Stimulated activated CD4-positive, alpha-beta T cell treated with anti-CD3 and anti-CD28 coated beads, Interleukin-4, amount 100 ng/mL, for 48 hours (primary cell): ENCODE measurements at regions not wholly inside any gene's neighbourhood (a gene's known extent, or its start where the extent isn't known, plus 50 kb on each side); places are given as distances from the start of the nearest gene placed in this dataset.

Source experiments
- DNase-seq, 2 donors: peaks; one replicate each; pipeline ENCODE4 v3.0.0-alpha.2; 2020; ENCODE audit warnings: low read depth in 2 of 2

DNA sequence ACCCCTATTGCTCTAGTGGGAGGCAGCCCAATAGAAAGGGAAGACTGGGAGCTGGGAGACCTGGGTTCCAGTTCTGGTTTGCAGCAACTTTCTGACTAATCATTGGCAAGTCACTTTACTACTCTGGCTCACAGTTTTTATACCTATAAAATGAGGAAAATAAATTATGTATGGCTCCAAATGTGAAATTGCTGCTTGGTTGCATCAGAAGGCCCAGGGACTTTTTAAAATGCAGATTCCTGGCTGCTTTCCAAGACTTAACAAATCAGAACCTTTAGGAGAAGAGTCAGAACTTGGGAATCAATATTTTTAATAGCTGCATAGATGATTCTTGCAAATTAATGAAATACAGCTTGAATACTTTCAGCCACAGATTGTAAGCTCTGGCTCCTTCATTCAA is 943.9 kb downstream of the EPHA4 start:
- no peak for DNase-seq

DNA sequence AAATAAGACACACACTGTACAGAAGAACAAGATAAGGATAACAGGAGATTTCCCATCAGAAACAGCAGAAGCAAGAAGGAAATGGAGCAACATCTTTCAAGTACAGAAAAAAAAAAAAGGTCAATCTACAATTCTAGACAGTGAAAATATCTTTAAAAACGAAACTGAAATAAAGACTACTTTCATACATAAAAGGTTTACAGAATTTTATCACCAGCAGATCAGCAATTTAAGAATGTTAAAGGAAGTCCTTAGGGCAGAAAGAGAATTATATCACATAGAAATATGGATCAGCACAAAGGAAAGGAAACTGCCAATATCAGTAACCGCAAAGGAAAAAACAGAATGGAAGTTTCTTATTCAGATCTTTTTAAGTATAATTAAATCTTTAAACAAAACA is 931.0 kb downstream of the EPHA4 start:
- no peak for DNase-seq

- no peak for DNase-seq
These were observed 925.7 kb downstream of the EPHA4 start for GRCh38 chr2:220646424-220646823.

GRCh38 chr2:220648628-220649027 is 923.5 kb downstream of the EPHA4 start:
- no peak for DNase-seq

GRCh38 chr2:220653776-220654175 is 918.3 kb downstream of the EPHA4 start:
- no peak for DNase-seq

- DNase-seq = no peak
These were observed 917.8 kb downstream of the EPHA4 start for GRCh38 chr2:220654322-220654721.

DNA sequence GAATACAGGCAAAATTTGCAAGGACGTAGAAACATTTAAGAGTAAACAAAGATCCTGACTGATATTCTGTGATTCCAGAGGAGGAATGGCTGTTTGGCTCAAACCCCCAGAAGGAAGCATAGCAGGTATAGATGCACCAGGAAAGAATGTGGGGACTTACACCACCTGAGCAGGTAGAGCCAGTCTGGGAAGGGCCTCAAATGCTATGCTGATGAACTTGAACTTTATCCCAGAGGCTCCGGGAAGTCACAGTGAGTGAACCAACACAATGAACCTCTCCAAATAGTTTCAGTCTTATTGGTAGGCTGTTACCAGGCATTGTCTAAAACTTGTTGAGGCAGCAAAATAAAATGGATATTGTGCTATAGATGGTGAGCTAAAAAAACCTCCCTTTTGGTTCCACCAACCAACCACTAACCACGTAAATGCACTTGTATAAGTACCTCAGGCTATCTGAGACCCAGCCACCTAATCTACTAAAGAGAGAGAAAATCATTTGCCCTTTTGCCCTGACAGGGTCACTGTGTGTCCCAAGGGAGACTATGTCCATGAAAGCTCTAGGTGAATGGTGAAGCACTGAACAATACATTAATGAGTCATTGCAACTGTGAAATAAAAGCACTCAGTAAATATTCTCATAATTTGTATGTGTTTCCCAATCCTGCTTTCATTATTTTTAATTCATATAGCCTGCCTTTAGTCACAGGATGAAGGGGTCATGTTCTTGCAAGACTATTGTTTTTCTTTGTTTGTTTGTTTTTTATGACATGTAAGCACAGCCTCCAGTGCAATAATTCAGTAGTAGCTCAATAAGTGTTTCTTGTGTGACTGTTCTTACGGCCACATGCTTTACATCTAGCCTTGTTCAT is 911.6 kb downstream of the EPHA4 start:
- no peak for DNase-seq

- no peak for DNase-seq
These were observed 909.7 kb downstream of the EPHA4 start for GRCh38 chr2:220662431-220662830.

DNA sequence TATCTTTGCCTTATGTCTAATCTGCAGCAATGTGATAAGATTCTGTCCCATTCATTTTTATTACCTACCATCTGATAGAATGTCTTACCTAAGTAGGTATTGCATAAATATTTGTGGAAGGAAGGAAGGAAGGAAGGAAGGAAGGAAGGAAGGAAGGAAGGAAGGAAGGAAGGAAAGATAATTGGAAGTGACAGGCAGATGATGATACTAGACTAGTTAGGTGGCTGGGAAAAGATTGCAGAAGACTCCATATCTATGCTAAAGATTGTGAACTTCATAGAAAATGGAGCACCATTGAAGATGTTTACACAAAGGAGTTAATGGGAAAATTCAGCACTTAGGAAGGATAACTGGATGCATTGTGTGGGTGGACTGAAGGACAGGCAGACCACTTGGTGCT is 909.0 kb downstream of the EPHA4 start:
- DNase-seq = no peak

DNA sequence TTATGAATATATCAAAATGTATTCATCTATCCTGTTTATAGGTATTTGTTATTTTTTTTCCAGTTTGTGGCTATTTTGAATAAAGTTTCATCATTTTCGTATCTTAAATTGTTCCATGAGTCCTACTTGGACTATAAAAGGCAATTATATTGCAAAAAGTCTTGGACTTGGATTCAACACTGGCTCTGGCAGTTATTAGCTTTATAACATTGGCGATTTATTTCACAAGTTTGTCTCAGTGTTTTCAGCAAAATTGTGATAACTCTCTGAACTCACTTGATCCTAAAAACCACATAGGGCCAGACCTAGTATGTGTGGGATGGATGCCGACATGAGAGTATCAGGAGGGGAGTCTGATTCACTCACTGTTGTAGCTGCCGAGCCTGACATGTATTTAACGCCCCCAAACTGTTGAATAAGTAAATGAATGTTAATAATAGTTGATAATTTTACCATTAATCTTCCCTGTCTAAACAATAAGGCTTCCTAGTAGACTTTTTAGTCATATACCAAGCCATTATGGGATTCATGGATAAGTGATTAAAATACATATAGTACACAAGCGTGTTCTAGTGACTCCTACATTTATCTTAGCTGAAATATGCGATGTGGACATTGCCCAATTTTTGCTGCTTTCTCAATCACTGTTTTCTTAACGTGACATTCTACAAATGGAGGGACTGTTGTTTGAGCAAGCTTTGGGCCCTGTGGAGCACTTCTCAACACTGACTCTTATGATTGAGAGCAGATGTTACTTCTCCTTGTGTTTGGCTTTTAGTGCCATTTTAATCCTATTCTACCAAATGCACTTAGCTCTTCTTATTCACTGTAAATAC is 907.6 kb downstream of the EPHA4 start:
- DNase-seq = no peak

GRCh38 chr2:220665108-220665471 is 907.0 kb downstream of the EPHA4 start:
- no peak for DNase-seq

DNA sequence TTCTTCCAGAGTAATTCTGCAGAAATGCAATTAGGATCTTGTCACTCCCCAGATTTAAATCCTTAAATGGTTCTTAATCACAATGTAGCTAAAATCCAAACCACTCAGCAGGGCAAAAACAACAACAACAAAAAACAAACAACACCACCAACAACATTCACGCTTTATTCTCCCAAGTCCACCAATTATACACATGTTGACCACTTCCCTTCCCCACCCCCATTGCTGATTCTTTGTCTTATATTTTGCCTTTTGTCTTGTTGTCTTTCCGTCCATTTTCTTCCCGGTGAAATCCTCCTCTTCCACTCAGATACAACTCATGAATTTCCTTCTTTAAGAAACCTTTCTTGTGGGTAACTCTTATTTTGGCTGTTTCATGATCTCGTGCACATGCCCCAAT is 902.8 kb downstream of the EPHA4 start:
- no peak for DNase-seq

GRCh38 chr2:220670511-220670910 is 901.6 kb downstream of the EPHA4 start:
- no peak for DNase-seq

DNA sequence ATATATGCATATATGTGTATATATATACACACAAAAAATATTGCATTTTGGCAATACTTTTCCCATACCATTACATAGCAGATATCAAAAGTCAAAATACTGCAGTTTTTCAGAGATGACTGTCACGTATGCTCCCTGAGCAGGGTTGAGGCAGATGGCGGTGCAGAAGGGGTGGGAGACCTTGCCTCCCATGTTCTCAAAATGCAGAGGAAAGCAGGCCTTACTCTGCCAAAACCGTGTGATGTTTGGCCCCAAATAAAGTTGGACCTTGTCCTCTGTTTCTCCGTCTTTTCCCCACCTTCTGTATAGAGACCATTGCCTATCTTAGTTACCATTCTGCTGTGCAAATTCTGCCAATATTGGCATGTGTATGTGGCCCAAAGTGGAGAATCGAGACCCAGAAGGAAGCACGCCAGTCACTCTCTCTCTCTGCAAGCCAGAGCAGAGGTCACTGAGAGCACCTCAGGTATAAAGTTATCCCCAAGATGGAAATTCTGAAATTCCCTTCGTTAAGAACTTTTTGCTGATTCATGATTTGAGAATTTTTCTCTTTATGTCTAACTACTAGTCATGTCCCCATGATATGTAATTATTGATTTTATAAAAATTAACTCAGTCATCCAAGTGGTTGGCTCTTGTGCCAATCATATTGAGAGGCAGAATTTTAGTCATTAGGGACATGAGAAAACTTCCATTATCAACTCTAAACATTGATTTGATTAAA is 898.8 kb downstream of the EPHA4 start:
- DNase-seq = no peak

DNA sequence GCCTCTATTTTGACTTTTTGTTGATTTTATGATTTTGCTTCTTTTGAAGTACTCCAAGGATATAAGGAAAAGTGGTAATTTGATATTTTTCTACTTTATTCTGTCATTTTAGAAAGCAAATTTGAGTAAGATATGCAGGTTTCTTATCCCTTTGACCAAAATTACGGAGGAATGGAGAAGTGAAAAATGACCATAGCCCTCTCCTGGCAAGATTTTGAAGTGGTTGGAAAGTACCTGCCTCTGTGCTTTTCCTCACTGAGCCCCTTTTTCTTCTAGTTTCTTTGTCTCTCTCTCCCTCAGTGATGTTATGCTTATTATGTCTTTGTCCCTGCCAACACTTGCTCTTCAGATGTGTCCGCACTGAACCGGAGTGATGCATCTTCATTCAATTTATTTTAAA is 898.1 kb downstream of the EPHA4 start:
- no peak for DNase-seq

DNA sequence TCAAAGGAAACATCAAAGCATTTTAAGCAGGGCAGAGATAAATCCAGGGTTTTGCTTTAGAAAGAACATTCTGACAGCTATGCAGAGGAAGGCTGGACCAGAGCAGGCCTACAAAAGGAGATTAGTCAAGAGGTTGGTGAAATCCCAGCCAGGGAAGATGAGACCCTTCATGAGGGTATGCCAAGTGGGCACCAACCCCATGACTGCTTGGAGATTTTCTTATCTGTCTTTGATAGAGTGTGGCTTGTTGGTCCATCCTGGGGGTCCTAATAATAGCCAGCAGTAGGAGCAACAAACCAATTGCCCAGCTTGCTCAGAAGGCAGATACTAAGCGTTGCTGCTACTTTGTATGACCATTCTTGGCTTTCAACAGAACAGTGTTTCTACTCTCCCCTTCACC is 895.4 kb downstream of the EPHA4 start:
- DNase-seq = no peak

- no peak for DNase-seq
These were observed 893.2 kb downstream of the EPHA4 start for GRCh38 chr2:220678943-220679342.

DNA sequence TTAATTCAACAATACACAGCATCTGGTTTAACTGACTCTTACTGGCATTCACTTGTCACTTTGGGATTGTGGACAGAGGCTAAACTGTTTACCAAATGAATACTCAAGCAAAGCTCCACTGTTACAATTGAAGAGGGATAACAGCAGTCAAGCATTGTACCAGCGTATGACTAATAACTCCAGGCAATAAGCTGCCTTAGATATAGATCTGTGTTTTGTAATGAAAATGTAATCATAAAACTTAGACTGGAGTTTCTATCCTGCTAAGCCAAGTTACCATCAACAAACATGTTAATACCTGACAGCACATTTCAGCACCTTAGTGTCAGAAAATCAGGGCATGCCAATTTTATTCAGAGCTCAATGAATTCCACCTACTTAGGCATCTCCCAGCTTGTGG is 889.5 kb downstream of the EPHA4 start:
- DNase-seq = no peak

DNA sequence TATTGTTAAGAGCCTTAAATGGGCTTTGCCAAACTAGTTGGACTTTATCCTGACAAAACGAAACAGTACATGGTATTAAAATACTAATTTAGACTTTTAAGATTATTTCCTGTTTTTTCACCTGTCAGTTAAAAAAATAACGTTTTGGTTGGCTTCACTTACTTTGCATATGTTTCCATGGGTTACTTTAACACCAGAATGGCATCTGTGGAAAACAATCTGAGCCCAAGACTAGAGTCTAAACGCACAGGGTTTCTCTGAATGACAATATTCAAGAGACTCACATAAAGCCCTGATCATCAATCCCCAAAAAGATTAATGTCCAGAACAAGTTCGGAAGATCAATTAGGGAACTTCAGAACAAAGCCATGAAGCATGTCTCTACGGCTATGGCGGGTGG is 888.0 kb downstream of the EPHA4 start:
- no peak for DNase-seq

GRCh38 chr2:220687231-220687843 is 884.8 kb downstream of the EPHA4 start:
- DNase-seq = peak; percentile 39 to 47

GRCh38 chr2:220695397-220696279 is 876.5 kb downstream of the EPHA4 start:
- DNase-seq = no peak
